Ascending aorta (tissue), 2 donors: ENCODE measurements at regions not wholly inside any gene's neighbourhood (a gene's known extent, or its start where the extent isn't known, plus 50 kb on each side); places are given as distances from the start of the nearest gene placed in this dataset.

Experiments used
- DNase-seq, 2 donors: peaks; one replicate each; pipeline ENCODE4 v3.0.0-alpha.2; 2019; ENCODE audit warnings: low spot score in 2 of 2
- H3K27ac ChIP-seq, 2 donors: fragments of 200-600 bp; sonication (generic); one replicate each; pipeline ENCODE4 v1.5.1; 2016 to 2017; ENCODE audit warnings: mild to moderate bottlenecking in 1 of 2
- H3K27me3 ChIP-seq: fragments of 200-600 bp; sonication (generic); one replicate; pipeline ENCODE4 v1.5.1; 2017
- H3K36me3 ChIP-seq, 2 donors: fragments of 200-600 bp; sonication (generic); one replicate each; pipeline ENCODE4 v1.5.1; 2016
- H3K4me1 ChIP-seq, 2 donors: fragments of 200-600 bp; sonication (generic); one replicate each; pipeline ENCODE4 v1.5.1; 2016 to 2017; ENCODE audit warnings: mild to moderate bottlenecking in 1 of 2
- H3K4me3 ChIP-seq, 2 donors: fragments of 200-600 bp; sonication (generic); one replicate each; pipeline ENCODE4 v1.5.1; 2016 to 2017; ENCODE audit warnings: mild to moderate bottlenecking in 1 of 2
- H3K9me3 ChIP-seq, 2 donors: fragments of 200-600 bp; sonication (generic); one replicate each; pipeline ENCODE4 v1.5.1; 2016
- intact Hi-C: fragments of 100-400 bp; cut with DNase I; formaldehyde crosslinking; loops from one replicate; pipeline ENCODE4 v1.15.1; 2023
- TF ChIP-seq, protein P1 (sequence below), 3 experiments: fragments of 200-600 bp in 2 of 3; fragments of 450-650 bp in 1 of 3; sonication (generic) in 2 of 3; IDR thresholded peaks; one replicate each; pipeline ENCODE4 v1.5.1; 2016 to 2019; ENCODE audit warnings: antibody characterized with exemption in 3 of 3, mild to moderate bottlenecking in 1 of 3, moderate library complexity in 1 of 3

DNA sequence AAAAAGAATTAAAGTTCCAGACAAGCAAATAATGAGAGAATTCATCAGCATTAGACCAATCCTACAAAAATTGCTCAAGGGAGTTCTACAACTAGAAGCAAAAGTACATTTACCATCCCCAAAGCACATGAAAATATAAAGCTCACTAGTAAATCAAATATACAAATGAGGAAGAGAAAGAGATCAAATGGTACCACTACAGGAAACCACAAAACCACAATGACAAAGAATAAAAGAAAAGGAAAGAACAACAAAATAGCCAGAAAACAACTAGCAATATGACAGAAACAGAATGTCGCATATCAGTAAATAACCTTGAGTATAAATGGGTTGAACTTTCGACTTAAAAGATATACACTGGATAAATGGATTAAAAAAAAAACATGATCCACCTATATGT is 739.0 kb downstream of the DTWD2 start:
- no peak overlapping the region for H3K4me3 ChIP-seq
- H3K9me3 ChIP-seq: peaks cover 4 to 13% of the 10 kb centered on the region in 2 donors
- H3K27me3 ChIP-seq: no peaks in the 10 kb centered on the region
- no peak for DNase-seq
- H3K27ac ChIP-seq: no peak overlapping the region
- no peaks in the 10 kb centered on the region for H3K36me3 ChIP-seq
- intact Hi-C loops: no loop called here
- TF ChIP-seq, protein P1, sequence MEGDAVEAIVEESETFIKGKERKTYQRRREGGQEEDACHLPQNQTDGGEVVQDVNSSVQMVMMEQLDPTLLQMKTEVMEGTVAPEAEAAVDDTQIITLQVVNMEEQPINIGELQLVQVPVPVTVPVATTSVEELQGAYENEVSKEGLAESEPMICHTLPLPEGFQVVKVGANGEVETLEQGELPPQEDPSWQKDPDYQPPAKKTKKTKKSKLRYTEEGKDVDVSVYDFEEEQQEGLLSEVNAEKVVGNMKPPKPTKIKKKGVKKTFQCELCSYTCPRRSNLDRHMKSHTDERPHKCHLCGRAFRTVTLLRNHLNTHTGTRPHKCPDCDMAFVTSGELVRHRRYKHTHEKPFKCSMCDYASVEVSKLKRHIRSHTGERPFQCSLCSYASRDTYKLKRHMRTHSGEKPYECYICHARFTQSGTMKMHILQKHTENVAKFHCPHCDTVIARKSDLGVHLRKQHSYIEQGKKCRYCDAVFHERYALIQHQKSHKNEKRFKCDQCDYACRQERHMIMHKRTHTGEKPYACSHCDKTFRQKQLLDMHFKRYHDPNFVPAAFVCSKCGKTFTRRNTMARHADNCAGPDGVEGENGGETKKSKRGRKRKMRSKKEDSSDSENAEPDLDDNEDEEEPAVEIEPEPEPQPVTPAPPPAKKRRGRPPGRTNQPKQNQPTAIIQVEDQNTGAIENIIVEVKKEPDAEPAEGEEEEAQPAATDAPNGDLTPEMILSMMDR (IDR thresholded peaks at IDR 0.05): no peak
- no peaks in the 10 kb centered on the region for H3K4me1 ChIP-seq

DNA sequence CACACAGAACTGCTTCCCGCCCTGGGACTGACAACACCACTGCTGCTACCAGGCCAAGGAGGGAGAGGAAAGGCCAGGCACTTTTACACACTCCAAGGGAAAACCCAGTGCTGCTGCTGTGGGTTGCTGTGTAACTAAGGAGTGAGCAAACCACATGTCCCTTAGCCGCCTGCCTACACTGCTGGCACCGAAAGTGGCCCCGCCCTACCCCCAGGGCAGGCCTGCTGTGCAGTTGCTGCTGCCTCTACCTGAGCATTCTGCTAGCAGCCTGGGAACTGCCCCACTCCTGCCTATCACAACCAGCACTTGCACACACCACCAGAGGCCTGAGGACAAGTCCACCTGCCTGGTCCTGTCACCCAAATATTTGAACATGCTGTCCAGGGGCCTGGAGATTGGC is 740.9 kb downstream of the DTWD2 start:
- no peaks in the 10 kb centered on the region for H3K4me1 ChIP-seq
- H3K27ac ChIP-seq: no peak overlapping the region
- peaks cover 4 to 13% of the 10 kb centered on the region in 2 donors for H3K9me3 ChIP-seq
- no peaks in the 10 kb centered on the region for H3K36me3 ChIP-seq
- H3K27me3 ChIP-seq: no peaks in the 10 kb centered on the region
- TF ChIP-seq, protein P1 (IDR thresholded peaks at IDR 0.05): no peak
- no peak overlapping the region for H3K4me3 ChIP-seq
- intact Hi-C loops: no loop called here
- DNase-seq: no peak

DNA sequence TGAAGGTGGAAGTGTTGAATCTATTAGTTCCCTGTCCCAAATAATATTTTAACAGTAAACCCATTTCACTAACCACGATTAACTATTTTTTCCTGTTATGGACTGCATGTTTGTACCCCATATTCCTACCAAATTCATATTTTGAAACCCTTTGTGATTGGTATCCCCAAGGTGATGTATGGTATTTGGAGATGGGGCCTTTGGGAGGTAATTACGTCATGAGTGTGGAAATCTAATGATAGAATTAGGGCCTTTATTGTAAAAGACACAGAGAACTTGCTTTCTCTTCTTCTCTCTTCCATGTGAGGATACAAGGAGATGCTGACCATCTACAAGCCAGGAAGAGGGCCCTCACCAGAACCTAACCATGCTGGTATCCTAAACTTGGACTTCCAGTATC is 744.7 kb downstream of the DTWD2 start:
- Histone ChIP-seq H3K4me1 (no peaks in the 10 kb centered on the region), H3K27ac (no peak overlapping the region), H3K27me3 (no peaks in the 10 kb centered on the region), H3K4me3 (no peak overlapping the region), H3K9me3 (peaks cover 0 to 3% of the 10 kb centered on the region in 2 donors), H3K36me3 (no peaks in the 10 kb centered on the region)
- TF ChIP-seq, protein P1 (IDR thresholded peaks at IDR 0.05): no peak
- no peak for DNase-seq
- intact Hi-C loops: no loop called here

DNA sequence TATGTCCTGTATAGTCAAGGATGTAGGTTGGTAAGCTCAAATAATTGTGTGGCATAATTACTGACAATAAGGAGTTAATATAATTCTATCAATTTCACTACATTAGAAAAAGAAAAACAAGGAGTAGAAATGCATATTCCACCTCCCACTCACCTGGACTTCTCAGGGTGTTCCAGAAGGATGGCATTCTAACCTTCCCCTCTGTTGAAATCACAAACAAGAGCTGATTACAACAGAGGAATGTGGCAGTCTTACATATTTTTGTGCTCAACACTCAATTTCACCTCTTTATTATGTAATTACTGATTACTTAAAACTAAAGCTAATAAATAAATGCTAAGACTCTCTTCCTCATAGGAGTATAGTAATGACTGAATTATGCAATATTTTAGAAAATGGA is 745.3 kb downstream of the DTWD2 start:
- Histone ChIP-seq H3K27me3 (no peaks in the 10 kb centered on the region), H3K9me3 (no peaks in the 10 kb centered on the region), H3K36me3 (no peaks in the 10 kb centered on the region), H3K27ac (no peak overlapping the region), H3K4me1 (no peaks in the 10 kb centered on the region), H3K4me3 (no peak overlapping the region)
- intact Hi-C loops: no loop called here
- no peak for DNase-seq
- TF ChIP-seq, protein P1 (IDR thresholded peaks at IDR 0.05): no peak

DNA sequence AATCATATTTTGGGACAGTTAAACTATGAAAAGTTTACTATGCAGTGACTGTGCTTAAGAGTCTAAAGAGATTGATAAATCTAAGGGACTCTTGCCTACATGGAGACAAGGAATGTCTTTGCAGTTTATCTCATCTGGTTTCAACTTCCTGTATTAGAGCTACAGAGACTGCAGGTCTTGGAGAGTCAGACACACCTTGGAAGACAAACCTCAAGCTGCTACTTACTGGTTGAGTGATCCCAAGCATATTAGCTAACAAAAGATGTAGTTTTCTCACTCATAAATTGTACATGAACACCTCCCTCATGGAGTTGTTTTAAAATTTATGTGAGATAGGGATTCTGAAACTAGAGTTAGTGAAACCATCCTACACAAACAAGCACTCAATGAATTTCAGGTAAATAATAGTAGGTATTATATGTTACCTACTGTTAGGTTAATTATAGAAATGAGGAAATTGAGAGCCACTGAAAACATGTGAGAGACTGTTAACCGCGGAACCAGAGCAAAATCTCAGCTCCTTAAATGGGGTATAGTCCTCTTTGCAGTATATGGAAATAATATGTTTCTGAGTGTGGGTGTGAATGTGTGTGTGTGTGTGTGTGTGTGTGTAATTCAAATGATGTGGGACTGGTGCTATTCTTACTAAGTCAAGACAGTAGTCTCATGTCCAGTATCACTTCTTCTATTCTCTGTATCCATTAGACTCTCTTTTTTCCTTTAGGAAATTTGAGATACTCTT is 752.1 kb downstream of the DTWD2 start:
- Histone ChIP-seq H3K27me3 (no peaks in the 10 kb centered on the region), H3K4me3 (no peak overlapping the region), H3K36me3 (no peaks in the 10 kb centered on the region), H3K27ac (no peak overlapping the region), H3K9me3 (no peaks in the 10 kb centered on the region), H3K4me1 (no peaks in the 10 kb centered on the region)
- intact Hi-C loops: no loop called here
- DNase-seq: no peak
- TF ChIP-seq, protein P1 (IDR thresholded peaks at IDR 0.05): no peak

DNA sequence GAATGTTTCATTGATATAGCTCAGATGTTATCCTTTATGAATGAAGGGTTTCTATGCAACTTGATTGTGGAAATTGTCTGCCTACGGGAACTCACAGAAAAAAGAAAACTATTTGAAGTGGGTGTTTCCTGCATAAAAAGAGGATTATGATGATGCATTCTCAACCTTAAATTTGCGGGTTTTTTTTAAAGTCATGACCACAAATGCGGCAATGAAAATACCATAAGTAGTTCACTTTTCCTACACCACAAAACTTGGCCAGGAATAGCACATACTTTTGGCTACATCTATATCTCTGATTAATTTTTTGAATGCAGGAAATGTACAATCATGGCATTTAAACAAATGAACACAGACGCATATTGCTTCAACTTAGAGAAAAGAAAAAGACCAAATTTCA is 754.7 kb downstream of the DTWD2 start:
- no peaks in the 10 kb centered on the region for H3K27me3 ChIP-seq
- H3K4me1 ChIP-seq: no peaks in the 10 kb centered on the region
- no peaks in the 10 kb centered on the region for H3K36me3 ChIP-seq
- no peaks in the 10 kb centered on the region for H3K9me3 ChIP-seq
- no peak overlapping the region for H3K27ac ChIP-seq
- intact Hi-C loops: no loop called here
- DNase-seq: no peak
- no peak overlapping the region for H3K4me3 ChIP-seq
- TF ChIP-seq, protein P1 (IDR thresholded peaks at IDR 0.05): no peak
